ENCODE measurements at regions not wholly inside any gene's neighbourhood (a gene's known extent, or its start where the extent isn't known, plus 50 kb on each side); places are given as distances from the start of the nearest gene placed in this dataset.

DNA sequence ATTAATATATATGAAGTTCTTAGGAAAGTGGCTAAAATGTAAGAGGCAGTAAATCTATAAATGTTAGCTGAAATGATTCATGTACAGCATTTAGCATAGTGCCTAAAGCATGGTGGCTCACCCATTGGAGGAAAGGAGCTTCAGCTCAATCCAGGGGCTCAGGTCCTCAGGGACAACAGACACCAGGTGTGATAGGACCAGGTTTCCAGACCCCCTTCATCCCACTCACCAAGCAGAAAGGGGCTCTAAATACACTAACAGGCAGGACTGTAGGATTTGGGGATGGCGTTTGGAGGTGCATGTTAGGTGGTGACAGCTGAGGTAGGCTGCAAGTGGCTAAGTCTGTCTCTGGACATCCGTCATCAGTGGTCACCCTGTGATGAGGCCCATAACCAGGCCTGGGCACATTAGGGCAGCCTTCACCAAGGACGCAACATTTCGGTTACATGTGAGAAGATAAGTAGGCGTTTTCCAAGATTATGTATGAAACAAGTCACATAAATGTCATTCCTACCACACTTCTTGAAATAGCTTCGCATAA lies 233.1 kb downstream of the C1orf94 start:
- dilution Hi-C loops (cut with MboI; ENCODE audit: extremely low pct_ligation_motif_present, low sequenced_read_pairs) = no loop called here
- Histone ChIP-seq H3K4me1 (ENCODE audit: control insufficient read depth, extremely low read depth, insufficient read depth, low read length) (peaks cover 5% of the 10 kb centered on the region), H3K27me3 (ENCODE audit: control insufficient read depth, extremely low read depth, insufficient read depth, low read length) (no peaks in the 10 kb centered on the region), H3K9me1 (ENCODE audit: control insufficient read depth, extremely low read depth, insufficient read depth, low read length) (no peaks in the 10 kb centered on the region), H4K20me1 (ENCODE audit: control insufficient read depth, extremely low read depth, insufficient read depth, low read length) (no peaks in the 10 kb centered on the region), H2AFZ (ENCODE audit: control insufficient read depth, low read length) (no peak overlapping the region), H3K9me3 (ENCODE audit: control insufficient read depth, low read depth, low read length) (no peaks in the 10 kb centered on the region), H3K9ac (ENCODE audit: control insufficient read depth, extremely low read depth, insufficient read depth, low read length) (no peak overlapping the region), H3K79me2 (ENCODE audit: control insufficient read depth, insufficient read depth, low read length) (no peaks in the 10 kb centered on the region), H3K36me3 (ENCODE audit: control insufficient read depth in 2 of 2, extremely low read depth in 1 of 2, insufficient read depth in 2 of 2, low read length in 2 of 2) (no peaks in the 10 kb centered on the region), H3K4me2 (ENCODE audit: control insufficient read depth, extremely low read depth, insufficient read depth, low read depth, low read length) (no peak overlapping the region), H3K4me3 (ENCODE audit: control insufficient read depth in 2 of 3, extremely low read depth in 1 of 3, insufficient read depth in 2 of 3, low read depth in 1 of 3, low read length in 3 of 3) (no peak overlapping the region), H3K27ac (ENCODE audit: control insufficient read depth, insufficient read depth, low read length) (no peak overlapping the region)
- TF ChIP-seq CTCF (optimal IDR thresholded peaks at IDR 0.05 in 1 of 3, IDR thresholded peaks at IDR 0.05 in 1 of 3, conservative IDR thresholded peaks at IDR 0.05 in 1 of 3; ENCODE audit: extremely low read depth in 1 of 3, insufficient read depth in 2 of 3, low read length in 3 of 3) = no peak
- no peak for TF ChIP-seq EZH2 (IDR thresholded peaks at IDR 0.05; ENCODE audit: low read length)
- DNase-seq (ENCODE audit: low read depth, low spot score) (no peak), FAIRE-seq (no peak)

DNA sequence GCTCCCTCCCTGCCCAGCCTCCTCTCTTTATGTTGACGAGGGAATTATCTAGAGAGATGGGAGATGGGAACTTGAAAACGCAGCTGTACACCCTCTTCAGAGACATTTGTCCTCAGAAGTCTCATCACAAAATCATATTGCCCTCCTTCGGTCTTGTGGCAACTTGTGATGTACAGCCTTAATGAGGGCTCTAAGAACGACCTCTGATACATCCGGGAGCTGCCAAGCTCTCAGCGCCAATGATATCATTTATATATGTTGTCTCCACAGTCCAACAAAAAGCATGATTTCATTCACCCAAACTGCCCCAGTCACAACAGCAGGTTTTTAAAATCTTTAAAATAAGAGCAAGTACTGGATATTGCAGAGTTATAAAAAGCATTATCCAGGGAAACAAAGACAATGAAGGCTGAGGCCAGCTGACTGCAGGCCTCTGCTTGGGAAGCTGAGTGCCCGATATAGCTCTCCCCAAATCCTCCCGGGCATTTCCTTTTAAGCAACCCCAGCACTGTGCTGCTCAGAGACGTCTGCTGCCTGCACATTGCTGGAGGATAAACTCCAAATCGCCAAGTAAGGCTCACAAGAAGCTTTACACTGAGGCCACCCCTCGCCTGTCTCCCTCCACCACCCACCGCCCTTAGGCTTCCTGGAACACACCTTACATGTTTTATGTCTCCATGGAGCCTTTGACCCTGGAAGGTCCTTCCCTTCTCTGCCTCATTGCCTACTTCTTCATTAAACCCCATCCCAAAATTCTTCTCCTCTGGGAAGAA lies 236.1 kb downstream of the C1orf94 start:
- peaks cover 4% of the 10 kb centered on the region for H3K4me1 ChIP-seq (ENCODE audit: control insufficient read depth, extremely low read depth, insufficient read depth, low read length)
- no peak for DNase-seq (ENCODE audit: low read depth, low spot score)

More for the DNA sequence above, 236.1 kb downstream of the C1orf94 start:
- dilution Hi-C loops (cut with MboI; ENCODE audit: extremely low pct_ligation_motif_present, low sequenced_read_pairs) = no loop called here
- Histone ChIP-seq H3K79me2 (ENCODE audit: control insufficient read depth, insufficient read depth, low read length) (no peaks in the 10 kb centered on the region), H3K9me1 (ENCODE audit: control insufficient read depth, extremely low read depth, insufficient read depth, low read length) (no peaks in the 10 kb centered on the region), H2AFZ (ENCODE audit: control insufficient read depth, low read length) (no peak overlapping the region), H4K20me1 (ENCODE audit: control insufficient read depth, extremely low read depth, insufficient read depth, low read length) (no peaks in the 10 kb centered on the region), H3K27ac (ENCODE audit: control insufficient read depth, insufficient read depth, low read length) (no peak overlapping the region), H3K4me3 (ENCODE audit: control insufficient read depth in 2 of 3, extremely low read depth in 1 of 3, insufficient read depth in 2 of 3, low read depth in 1 of 3, low read length in 3 of 3) (no peak overlapping the region), H3K36me3 (ENCODE audit: control insufficient read depth in 2 of 2, extremely low read depth in 1 of 2, insufficient read depth in 2 of 2, low read length in 2 of 2) (no peaks in the 10 kb centered on the region), H3K27me3 (ENCODE audit: control insufficient read depth, extremely low read depth, insufficient read depth, low read length) (no peaks in the 10 kb centered on the region), H3K9ac (ENCODE audit: control insufficient read depth, extremely low read depth, insufficient read depth, low read length) (no peak overlapping the region), H3K4me2 (ENCODE audit: control insufficient read depth, extremely low read depth, insufficient read depth, low read depth, low read length) (no peak overlapping the region), H3K9me3 (ENCODE audit: control insufficient read depth, low read depth, low read length) (no peaks in the 10 kb centered on the region)
- TF ChIP-seq CTCF (optimal IDR thresholded peaks at IDR 0.05 in 1 of 3, IDR thresholded peaks at IDR 0.05 in 1 of 3, conservative IDR thresholded peaks at IDR 0.05 in 1 of 3; ENCODE audit: extremely low read depth in 1 of 3, insufficient read depth in 2 of 3, low read length in 3 of 3) (no peak), EZH2 (IDR thresholded peaks at IDR 0.05; ENCODE audit: low read length) (no peak)
- no peak for FAIRE-seq
